Activated naive CD4-positive, alpha-beta T cell treated with Interleukin-2 at 50 U/mL for 16 hours (primary cell): ENCODE measurements at regions not wholly inside any gene's neighbourhood (a gene's known extent, or its start where the extent isn't known, plus 50 kb on each side); places are given as distances from the start of the nearest gene placed in this dataset.

Source experiments
- DNase-seq: peaks from one replicate; pipeline ENCODE4 v3.0.0-alpha.2; 2020

DNA sequence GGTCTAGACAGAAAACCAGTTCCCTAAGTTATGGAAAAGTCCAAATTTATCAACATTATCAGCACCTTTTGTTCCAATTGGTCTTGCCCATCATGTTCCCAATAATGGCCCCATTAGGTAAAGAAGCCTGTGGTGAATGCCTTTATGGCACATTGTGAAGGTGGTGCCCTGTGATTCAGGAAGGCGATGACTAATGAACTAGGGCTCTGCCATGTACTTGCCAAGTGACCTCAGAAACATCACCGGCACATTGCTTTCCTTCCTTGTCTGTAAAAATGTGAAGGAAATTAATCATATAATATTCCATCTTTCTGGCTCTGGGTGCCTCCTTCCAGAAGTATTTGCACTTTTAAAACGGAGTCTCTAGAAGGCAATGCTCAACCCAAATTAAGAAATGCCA, 132.3 kb downstream of the UNC5CL start:
- no peak for DNase-seq

DNA sequence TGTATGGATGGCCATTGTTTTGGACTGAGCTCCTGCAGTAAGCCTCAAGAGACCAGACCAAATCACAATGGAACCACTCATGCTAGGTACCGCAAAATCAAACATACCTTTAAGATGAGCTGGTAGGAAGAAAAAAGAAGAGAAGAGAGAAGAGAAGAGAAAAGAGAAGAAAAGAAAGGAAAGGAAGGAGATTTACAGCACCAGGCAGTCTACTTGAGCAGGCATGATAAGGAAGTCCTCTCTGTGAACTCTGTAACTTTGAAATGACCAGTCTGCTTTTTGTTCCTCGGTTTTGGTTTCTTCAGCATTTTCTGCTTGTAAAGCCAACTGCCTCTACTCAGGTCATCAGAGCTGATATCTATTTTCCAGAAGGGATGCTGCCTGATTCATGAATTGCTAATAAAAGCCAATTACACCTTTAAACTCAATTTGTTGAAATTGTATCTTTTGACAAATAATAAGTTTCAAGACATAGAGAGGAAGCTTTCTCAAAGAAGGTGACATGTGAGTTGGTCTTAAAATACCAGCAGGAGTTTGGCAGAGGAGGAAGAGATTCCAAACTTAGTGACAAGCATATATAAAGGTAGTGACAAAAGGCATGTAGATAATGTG, 134.3 kb downstream of the UNC5CL start:
- DNase-seq: no peak

DNA sequence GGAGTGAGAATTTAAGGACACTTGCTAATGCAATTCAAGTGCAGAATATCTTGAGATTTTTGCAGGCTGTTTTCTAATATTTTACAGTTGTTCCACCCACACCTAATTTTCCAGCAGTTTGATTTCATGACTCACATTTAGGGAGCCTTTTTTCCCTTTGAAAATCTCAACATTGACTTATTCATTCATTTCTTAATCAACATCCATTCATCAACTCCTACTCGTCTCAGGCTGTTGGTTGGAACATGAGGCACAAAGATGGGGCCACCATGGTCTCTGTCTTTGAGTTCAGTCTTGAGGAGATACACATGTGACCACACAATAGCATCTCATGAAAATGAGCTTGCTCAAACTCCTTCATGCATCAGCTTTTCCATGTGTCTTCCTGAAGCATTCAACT, 135.6 kb downstream of the UNC5CL start:
- DNase-seq: no peak

DNA sequence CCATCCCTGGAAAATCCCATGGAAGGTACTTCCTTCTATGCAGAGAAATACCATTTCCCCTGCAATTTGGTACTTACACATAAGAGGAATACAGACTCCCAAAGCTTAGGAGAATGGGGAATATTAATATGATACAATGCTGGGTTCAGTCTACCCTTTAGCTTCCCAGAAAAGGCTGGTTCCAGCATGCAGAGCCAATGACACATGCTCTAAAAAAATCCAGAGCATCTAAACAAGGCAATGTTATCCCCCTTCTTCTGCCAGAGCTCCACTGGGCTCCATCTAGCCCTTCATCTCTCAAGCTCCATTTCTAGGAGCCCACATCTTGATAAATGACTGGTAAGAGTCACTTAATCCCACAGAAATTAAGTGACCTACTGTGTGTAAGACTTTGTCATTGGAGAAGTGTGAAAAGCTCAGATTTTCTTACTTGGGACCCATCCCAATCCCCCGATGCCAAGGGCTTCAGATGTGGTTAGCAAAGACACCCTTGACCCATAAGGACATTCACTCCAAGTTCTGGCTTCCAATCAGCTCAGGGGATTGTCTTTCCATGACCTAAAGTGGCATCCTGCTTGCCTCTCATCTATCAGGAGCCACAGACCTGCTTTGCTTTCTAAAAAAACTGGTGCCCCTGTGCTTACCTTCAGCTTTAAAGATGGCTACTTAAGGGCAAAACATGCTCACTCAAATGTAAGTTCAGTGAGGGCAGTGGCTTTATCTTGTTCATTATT, 137.5 kb downstream of the UNC5CL start:
- DNase-seq: no peak

DNA sequence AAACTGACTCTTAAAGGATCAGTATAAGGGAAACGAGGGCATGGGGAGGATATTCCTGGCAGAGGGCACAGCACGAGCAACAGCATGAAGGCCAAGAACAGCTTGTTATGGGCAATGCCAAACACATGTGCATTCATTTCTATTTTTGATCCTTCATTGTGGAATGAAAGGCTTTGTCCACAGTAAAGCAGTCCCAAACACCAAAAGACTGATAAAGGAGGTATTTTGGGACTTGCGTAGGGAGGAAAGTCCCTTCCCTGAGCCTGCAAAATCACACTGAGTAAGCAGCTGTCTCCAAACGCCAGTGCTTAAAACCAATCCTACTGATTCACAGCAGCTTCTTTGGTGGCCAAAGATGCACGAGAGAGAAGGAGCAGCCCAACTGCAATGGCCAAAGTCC, 138.2 kb downstream of the UNC5CL start:
- DNase-seq: no peak

DNA sequence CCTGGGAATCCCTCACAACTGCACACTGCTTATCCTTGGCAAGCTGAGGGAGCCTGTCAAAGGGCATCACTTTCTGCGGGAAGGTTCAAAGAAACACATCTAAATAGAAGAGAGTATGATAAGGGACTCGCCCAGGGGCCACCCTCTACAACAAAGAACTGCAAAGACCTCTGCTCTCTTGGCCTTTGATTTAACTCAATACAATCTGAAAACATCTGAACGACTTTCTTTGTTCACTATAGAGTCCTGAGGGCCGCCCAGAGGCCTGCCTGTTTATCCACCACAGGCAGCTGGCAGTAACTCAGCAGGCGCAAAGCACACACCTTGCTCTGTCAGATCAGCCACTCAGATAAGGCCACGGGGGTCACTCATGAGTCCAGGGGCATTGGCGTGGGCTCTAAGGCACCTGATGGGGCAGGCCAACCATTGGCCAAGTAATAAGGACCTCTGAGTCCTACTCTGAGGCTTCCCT, 139.3 kb downstream of the UNC5CL start:
- no peak for DNase-seq

DNA sequence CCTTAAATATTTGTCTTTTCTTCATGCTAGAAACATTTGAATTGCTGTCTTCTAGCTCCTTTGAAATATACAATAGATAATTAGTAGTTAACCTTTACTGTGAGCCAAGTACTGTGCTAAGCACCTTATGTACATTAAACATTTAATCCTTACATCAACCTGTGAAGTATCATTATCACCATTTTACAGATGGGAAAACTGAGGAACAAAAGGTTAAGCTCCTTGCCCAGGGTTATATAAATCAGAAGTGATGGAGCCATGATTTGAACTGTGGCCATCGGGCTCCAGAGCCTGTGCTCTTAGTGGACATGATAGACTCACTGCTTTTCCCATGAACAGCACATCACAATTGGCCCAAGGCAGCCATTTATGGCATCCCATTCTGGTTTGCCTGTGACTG, 140.9 kb downstream of the UNC5CL start:
- DNase-seq: no peak

DNA sequence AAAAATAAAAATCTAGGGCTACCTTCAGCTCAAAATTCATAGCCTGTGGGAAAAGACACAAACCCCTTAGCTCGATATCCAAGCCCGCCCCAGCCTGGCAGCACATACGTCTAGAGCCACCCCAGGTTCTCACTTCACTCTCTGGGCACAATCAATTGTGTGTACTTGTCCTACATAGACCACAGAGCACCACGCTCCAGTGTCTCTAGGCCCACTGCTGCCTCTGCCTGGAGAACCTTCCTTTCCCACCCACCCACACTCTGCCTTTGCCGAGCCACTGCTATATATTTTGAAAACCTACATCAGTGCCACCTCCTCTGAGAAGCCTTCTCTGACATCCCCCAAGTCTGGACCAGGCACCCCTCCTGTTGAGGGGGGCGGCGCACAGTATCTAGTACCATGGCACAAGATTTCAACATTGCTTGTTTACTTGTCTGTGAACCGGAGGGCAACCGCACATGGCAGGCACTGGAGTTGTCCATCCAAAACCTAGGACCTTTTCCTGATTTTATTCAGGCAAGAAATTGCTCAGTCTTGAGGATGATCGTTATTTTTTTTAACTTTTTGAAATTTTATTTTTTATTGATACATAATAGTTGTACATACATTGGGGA, 141.5 kb downstream of the UNC5CL start:
- DNase-seq: no peak

DNA sequence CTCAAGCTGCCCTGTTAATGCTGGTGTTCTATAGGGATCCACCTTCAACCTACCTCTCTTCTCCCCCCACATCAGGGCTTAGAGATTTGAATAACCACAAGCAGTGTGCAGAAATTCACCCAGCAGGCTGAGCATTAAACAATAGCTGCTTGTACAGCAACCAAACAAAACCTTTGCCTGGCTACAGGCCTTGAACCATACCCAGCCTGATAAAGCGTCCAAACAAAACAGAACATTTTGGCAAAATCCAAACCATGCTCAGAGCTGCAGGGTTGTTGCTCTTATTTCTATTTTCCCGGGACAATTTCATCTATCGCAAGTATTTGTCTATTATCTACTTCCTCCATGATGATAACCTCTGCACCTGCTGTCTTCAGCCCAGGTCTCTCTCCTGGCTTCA, 142.3 kb downstream of the UNC5CL start:
- DNase-seq: no peak

DNA sequence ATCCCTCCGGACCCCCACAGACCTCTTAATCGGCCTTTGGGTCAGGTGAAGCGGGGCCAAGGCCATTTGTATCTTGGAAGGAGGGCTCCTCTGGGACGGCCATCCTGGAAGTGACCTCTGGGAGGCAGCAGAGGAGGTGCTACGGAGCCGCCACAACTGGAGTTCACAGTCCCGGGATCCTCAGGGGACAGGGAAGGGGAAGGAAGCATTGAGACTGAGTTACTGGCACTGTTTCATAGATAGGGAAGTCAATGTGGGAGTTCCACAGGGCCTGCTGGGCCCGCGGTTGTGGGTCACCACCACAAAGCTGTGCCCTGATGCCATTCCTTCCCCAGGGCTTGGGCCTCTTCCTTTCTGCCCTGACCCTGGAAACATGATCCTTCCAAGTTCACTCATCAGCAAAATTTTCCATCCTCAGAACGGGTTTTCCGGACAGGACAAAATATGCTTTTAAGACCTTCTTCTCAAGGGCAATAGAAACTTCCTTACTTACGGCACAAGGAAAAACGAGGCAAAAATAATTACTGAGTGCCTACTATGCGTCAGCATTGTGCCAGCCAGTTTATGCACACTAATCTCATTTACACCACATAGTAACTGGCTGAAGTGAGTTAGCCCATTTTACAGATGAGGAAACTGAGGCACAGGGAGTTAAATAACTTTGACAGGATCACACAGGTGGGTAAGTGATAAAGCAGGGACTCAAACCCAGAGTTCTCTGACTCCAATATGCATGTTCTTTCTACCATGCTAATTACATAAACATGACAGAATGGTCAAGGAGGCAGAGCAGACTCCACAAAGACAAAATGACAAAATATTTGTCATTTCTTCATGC, 143.8 kb downstream of the UNC5CL start:
- no peak for DNase-seq

DNA sequence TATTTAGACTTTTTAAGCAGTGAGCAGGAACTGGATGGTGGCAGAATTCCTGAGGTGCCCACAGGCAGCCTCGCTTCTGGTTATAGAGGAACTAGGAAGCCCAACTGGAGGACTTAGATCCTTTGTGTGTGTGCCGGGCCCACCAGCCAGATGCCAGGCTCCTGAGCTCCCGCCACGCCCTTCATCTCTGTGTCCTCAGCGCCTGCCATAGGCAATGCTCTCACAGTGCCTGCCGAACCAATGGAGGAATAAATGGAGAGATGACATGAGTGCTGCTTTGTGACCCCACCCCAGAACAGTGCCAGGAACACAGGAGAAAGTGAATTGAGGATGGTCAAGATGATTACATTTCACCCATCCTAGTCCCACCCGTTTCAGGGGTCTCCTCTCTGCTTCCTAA, 146.0 kb downstream of the UNC5CL start:
- DNase-seq: no peak

DNA sequence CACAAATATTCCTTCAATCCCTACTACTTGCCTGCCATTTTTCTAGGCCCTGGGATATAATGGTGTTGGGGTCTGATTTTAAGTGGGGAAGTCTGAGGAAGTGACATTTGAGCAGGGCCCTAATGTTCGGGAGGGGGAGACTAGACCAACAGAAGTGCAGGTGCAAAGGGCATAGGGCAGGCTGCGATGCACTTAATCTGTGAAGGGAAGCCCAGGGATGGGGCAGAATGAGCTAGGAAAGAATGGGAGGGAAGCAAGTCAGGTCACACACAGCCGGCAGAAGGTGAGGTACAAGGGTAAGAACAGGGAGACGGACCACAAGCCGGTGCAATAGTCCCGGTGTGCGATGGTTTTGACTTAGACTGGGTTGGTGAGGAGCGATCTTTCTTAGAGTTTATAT, 146.8 kb downstream of the UNC5CL start:
- no peak for DNase-seq

DNA sequence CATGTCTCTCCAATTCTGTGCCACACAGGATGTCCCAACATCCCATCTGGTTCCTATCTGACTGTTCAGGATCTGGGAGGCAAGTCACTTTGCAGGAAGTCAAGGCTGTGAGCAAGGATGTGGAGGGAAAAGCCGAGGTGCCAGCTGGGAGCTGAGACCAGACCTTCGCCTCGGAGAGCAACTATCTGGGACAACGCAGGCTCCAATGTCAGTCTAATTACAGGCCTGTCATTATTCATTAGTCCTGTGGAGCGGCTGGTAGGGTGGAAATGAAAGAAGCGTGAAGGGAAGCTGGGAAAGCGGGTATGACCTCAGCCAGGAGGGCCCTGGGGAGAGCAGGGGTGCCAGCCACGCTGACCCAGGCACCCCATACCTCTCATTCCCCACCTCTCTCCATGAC, 147.3 kb downstream of the UNC5CL start:
- DNase-seq: no peak

DNA sequence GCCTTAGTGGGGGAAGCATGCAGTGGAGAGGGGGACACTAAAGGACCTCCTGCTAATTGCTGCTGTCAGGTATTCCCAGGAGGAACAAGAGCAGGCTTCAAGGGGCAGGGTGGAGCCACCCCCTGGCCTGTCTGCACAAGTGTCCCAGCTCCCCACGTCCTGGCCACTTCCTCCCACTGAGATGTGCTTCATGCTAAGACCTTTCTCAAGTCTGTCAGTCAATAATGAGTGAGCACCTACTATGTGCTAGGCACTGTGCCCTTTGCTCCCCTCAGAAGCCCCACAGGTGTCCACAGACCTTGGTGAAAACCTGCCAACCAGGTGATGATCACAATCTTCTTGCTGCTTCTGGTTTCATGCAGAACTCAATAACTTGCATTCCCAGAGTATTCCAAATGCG, 147.9 kb downstream of the UNC5CL start:
- DNase-seq: no peak

DNA sequence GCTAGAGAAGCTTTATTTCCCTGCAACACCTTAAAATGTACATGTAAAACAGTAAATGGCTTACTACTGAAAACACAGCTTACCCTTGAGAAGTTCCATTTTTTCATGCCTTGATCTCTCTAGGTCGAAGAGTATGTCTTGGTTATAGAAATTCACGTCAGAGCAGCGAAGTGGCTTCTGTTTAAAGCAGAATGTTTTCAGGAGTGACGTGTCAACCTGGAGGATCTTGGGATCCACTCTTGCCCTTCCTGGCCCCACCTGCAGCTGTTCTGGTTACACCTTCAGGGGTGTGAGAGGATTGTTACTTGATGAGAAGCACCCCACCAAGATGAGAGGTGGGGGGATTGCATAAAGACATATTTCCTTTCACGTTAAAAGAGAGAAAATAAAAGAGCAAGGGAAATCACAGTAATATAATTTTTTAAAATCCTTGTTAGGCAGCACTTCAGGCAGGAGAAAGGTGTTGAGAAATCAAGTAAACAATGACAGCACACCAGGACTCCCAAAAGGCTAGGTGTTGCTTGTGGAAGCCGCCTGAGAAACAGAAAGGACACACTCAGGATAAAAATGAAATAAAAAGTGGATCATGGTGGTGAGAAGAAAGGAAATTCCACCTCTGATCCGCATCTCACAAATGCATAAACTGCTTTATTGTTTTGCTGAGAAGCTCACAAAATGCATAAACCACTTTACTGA, 149.7 kb downstream of the UNC5CL start:
- no peak for DNase-seq

DNA sequence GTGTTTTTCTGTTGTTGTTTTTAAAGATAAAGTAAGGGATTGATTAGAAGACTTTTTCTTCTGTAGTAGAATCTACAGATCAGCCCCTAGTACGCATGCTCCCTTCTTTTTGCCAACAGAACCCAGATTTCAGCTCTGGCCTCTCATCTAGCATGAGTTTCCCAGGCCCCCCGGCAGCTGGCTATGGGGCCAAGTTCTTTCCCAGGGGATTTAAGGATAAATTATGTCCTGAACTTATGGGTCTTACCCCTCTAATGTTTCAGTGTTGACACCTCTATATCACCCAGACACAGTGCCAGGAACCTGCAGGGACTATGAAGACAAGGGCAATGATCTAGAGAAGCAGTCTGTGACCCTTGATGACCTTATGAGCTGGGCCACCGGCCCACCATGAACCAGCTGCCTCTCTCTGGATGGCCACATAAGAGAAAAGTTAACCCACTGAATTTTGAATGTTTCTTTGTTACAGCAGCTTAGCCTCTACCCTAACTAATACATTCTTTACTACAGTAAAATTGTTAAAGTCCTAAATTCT, 150.5 kb downstream of the UNC5CL start:
- no peak for DNase-seq

DNA sequence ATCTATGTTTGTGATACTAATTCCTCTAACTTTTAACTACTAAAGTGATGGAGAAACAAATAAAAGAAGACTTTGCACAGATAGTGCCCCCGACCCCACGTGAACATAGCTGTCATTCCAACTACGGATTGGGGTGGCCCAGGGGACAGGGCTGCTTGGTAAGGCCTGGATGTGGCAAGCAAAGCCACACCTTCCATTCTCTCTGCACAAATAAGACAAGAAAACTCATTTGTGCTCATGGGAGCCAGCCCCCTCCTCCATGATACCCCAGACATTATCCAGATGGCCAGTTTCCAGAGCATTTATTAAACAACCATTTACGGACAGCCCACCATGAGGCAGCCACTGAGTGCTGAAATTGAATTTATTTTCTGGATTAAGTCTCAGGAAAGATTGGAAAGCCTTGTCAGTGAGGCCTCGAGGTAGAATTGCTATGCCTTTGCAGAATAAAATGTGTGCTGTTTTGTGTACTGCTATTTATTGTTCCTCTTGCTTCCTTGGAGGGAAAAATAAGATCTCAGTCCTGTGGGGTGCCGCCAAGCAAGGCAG, 151.2 kb downstream of the UNC5CL start:
- DNase-seq: no peak

DNA sequence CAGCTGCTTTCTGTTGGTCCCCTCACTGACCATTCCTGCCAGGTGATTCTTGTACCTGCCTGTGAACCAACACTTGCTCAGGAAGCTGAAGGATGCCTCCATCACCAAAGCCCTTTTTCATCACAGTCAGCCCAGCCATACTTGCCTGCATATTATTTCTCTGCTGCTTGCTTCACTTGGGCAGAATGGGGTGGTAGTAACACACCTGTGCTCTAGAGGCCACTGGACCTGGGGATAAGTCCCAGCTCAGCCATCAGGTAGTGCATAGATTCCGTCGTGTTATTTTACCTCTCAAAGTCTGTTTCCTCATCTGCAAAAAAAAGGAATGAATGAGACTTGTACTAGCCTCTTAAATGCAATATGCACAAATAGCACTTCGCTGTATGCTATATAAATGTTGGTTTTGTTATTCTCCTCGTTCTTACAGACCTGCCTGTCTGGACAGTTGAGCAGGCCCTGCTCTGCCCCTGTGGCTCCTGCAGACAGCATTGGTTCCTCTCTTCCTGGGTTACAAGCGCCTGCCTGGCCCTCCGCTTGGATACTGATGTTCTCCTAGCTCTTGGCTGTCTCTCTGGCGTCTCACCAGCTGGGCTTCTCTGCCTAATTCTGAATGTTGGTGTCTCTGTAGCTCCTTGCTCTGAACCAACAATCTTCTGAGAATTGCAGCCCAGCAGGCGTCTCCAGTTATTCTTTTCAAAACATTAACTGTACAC, 151.8 kb downstream of the UNC5CL start:
- DNase-seq: no peak

DNA sequence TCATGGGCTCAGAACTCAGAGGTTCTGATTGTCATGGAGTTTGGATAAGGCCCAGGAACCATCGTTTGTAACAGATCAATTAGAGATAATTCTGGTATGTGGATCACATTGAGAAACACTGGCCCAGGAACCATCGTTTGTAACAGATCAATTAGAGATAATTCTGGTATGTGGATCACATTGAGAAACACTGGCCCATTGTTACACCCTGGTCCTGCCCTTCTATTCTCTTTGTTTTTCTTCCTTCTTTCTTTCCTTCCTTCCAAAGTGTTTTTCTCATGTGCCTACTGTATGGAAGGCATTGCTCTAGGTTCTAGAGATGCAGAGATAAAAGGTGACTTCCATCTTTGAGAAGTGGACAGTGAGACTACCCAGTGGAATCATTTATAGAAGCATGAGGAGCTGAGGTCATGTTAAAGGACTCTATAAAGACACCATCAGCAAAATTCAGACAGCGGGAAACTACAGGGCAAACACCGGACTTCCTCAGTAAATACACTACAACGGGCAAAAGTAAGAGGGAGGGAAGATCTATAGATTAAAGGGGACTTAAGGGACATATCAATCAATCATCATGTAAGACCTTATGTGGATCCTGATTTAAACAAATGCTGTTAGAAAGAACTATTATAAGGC, 153.8 kb downstream of the UNC5CL start:
- DNase-seq: no peak

DNA sequence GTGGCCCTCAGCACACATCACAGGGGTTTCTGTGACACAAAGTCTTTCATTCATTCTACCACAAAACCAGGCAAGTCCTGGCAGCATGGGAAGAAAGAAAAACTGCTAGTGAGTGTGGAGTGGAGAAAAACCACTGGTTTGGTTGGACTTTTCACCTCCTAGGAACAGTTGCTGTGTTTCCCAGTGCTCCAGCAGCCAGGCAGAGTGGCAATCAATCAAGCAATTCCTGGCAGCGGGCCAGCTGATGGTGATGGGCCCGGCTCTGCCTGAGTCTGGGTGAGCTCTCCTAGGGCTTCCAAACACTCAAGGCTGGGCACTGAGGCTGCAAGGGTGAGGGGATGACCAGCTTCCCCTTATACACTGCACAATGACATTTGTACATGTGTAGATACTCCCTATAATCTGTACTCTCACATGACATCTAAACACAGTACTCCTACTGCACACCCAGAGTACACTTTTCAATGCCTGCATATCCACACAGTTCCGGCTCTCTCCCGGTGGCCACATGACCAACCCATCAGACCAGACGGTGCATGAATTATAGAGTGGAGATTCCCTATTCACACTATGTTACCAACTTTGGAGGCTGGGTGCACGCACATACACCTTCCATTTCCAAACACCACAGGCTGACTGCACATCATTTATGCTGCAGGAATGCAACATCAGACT, 156.6 kb downstream of the UNC5CL start:
- DNase-seq: no peak

DNA sequence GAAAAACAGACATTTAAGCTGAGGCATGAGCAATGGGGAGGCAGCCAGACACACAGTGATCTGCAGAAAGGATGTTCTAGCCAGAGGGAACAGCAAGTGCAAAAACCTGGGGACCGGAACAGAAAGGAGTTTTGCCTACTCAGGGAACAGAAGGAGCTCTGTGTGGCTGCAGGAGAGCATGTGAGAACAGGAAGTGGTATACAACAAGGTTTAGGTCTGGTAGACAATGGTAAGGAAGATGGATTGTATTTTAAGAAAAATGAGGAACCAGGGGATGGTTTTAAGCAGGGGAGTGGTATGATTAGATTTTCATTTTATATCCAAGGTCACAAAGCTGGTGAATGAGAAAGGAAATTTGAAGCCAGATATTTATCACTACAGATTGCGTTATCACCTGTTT, 157.5 kb downstream of the UNC5CL start:
- no peak for DNase-seq
